ENCODE measurements at regions not wholly inside any gene's neighbourhood (a gene's known extent, or its start where the extent isn't known, plus 50 kb on each side); places are given as distances from the start of the nearest gene placed in this dataset.

- no peaks in the 10 kb centered on the region for H3K4me1 ChIP-seq (ENCODE audit: low read depth, poor library complexity, severe bottlenecking)
- TF ChIP-seq CTCF (conservative IDR thresholded peaks at IDR 0.05; ENCODE audit: low read depth, low read length), result no peak
- no peaks in the 10 kb centered on the region for H3K27me3 ChIP-seq (ENCODE audit: insufficient read depth, low read depth)
These were observed 310.7 kb upstream of the NCAM1 start for GRCh38 chr11:112650527-112650926.

GRCh38 chr11:112651386-112651785, 309.8 kb upstream of the NCAM1 start:
- Histone ChIP-seq H3K9ac (no peak overlapping the region), H3K4me1 (ENCODE audit: low read depth, poor library complexity, severe bottlenecking) (no peaks in the 10 kb centered on the region)

More at GRCh38 chr11:112650527-112650926, 310.7 kb upstream of the NCAM1 start:
- no peak overlapping the region for H3K27ac ChIP-seq
- no peak overlapping the region for H2AFZ ChIP-seq (ENCODE audit: low read depth)
- H3K4me2 ChIP-seq, result no peak overlapping the region
- no peaks in the 10 kb centered on the region for H3K79me2 ChIP-seq (ENCODE audit: insufficient read depth, low read depth)
- no peaks in the 10 kb centered on the region for H3K36me3 ChIP-seq (ENCODE audit: insufficient read depth)
- no peak overlapping the region for H3K4me3 ChIP-seq (IDR thresholded peaks at IDR 0.05; ENCODE audit: insufficient read depth, low read depth, low read length)
- no peak overlapping the region for H3K9ac ChIP-seq
- no peaks in the 10 kb centered on the region for H4K20me1 ChIP-seq (ENCODE audit: insufficient read depth)

GRCh38 chr11:112652786-112653390, 308.3 kb upstream of the NCAM1 start:
- Histone ChIP-seq H3K36me3 (ENCODE audit: insufficient read depth) (no peaks in the 10 kb centered on the region), H4K20me1 (ENCODE audit: insufficient read depth) (no peaks in the 10 kb centered on the region), H3K4me2 (no peak overlapping the region), H3K4me3 (IDR thresholded peaks at IDR 0.05; ENCODE audit: insufficient read depth, low read depth, low read length) (no peak overlapping the region), H2AFZ (ENCODE audit: low read depth) (no peak overlapping the region), H3K79me2 (ENCODE audit: insufficient read depth, low read depth) (no peaks in the 10 kb centered on the region), H3K9ac (no peak overlapping the region), H3K27me3 (ENCODE audit: insufficient read depth, low read depth) (no peaks in the 10 kb centered on the region), H3K4me1 (ENCODE audit: low read depth, poor library complexity, severe bottlenecking) (no peaks in the 10 kb centered on the region), H3K27ac (no peak overlapping the region)
- TF ChIP-seq CTCF (conservative IDR thresholded peaks at IDR 0.05; ENCODE audit: low read depth, low read length), result no peak

More at GRCh38 chr11:112651386-112651785, 309.8 kb upstream of the NCAM1 start:
- Histone ChIP-seq H3K27me3 (ENCODE audit: insufficient read depth, low read depth) (no peaks in the 10 kb centered on the region), H3K4me3 (IDR thresholded peaks at IDR 0.05; ENCODE audit: insufficient read depth, low read depth, low read length) (no peak overlapping the region), H3K79me2 (ENCODE audit: insufficient read depth, low read depth) (no peaks in the 10 kb centered on the region), H3K36me3 (ENCODE audit: insufficient read depth) (no peaks in the 10 kb centered on the region), H4K20me1 (ENCODE audit: insufficient read depth) (no peaks in the 10 kb centered on the region), H3K4me2 (no peak overlapping the region), H3K27ac (no peak overlapping the region), H2AFZ (ENCODE audit: low read depth) (no peak overlapping the region)
- no peak for TF ChIP-seq CTCF (conservative IDR thresholded peaks at IDR 0.05; ENCODE audit: low read depth, low read length)

- H4K20me1 ChIP-seq (ENCODE audit: insufficient read depth), result no peaks in the 10 kb centered on the region
- no peak for TF ChIP-seq CTCF (conservative IDR thresholded peaks at IDR 0.05; ENCODE audit: low read depth, low read length)
- no peaks in the 10 kb centered on the region for H3K27me3 ChIP-seq (ENCODE audit: insufficient read depth, low read depth)
- H3K36me3 ChIP-seq (ENCODE audit: insufficient read depth), result no peaks in the 10 kb centered on the region
- H3K9ac ChIP-seq, result no peak overlapping the region
- H3K4me3 ChIP-seq (IDR thresholded peaks at IDR 0.05; ENCODE audit: insufficient read depth, low read depth, low read length), result no peak overlapping the region
- no peak overlapping the region for H2AFZ ChIP-seq (ENCODE audit: low read depth)
- H3K79me2 ChIP-seq (ENCODE audit: insufficient read depth, low read depth), result no peaks in the 10 kb centered on the region
- H3K27ac ChIP-seq, result no peak overlapping the region
- no peak overlapping the region for H3K4me2 ChIP-seq
- H3K4me1 ChIP-seq (ENCODE audit: low read depth, poor library complexity, severe bottlenecking), result no peaks in the 10 kb centered on the region
These were observed 305.8 kb upstream of the NCAM1 start for GRCh38 chr11:112655371-112655770.
